IPS DF 19.7 (cell line): ENCODE measurements at regions not wholly inside any gene's neighbourhood (a gene's known extent, or its start where the extent isn't known, plus 50 kb on each side); places are given as distances from the start of the nearest gene placed in this dataset.

Experiments used
- DNase-seq: peaks from one replicate; pipeline ENCODE4 v3.0.0-alpha.2; 2013; ENCODE audit warnings: low read depth, low spot score

- DNase-seq, result peak; percentile 77
These were observed 69.0 kb upstream of the SYT13 start for GRCh38 chr11:45354976-45355705.

GRCh38 chr11:45348729-45349128, 62.6 kb upstream of the SYT13 start:
- no peak for DNase-seq

- DNase-seq, result no peak
These were observed 61.4 kb upstream of the SYT13 start for GRCh38 chr11:45347348-45348082.

GRCh38 chr11:45345491-45345890, 59.4 kb upstream of the SYT13 start:
- DNase-seq, result no peak

GRCh38 chr11:45344028-45344427, 57.9 kb upstream of the SYT13 start:
- DNase-seq, result no peak

- no peak for DNase-seq
These were observed 57.3 kb upstream of the SYT13 start for GRCh38 chr11:45343444-45343843.

- no peak for DNase-seq
These were observed 55.2 kb upstream of the SYT13 start for GRCh38 chr11:45341372-45341771.

- DNase-seq, result peak; percentile 83
These were observed 53.8 kb upstream of the SYT13 start for GRCh38 chr11:45339729-45340519.

- DNase-seq, result no peak
These were observed 51.6 kb upstream of the SYT13 start for GRCh38 chr11:45337583-45338360.

- no peak for DNase-seq
These were observed 50.0 kb upstream of the SYT13 start for GRCh38 chr11:45336136-45336535.
